Endothelial cell of umbilical vein (primary cell): ENCODE measurements at regions not wholly inside any gene's neighbourhood (a gene's known extent, or its start where the extent isn't known, plus 50 kb on each side); places are given as distances from the start of the nearest gene placed in this dataset.
"Not testable (repeated sequence)": the region's sequence is repeated elsewhere in the genome, so short reads cannot be mapped to it uniquely, and the experiment has no call there.

ENCODE experiments used
- BruUV-seq: library from RNA; stranded (reverse); fragments of 400-500 nt; replicated peaks from 2 replicates; lab custom pipeline; 2021; lab: Mats Ljungman, UMichigan
- CTCF ChIA-PET: fragments of 300-600, 350-600 bp; sonication (Branson Sonifier 250); formaldehyde crosslinking; loops from one replicate; lab custom pipeline; 2021; ENCODE audit warnings: antibody characterized with exemption, inconsistent platforms; lab: Charles Lee
- POLR2A ChIA-PET: fragments of 300-600, 350-600 bp; sonication (Branson Sonifier 250); formaldehyde crosslinking; loops from one replicate; lab custom pipeline; 2021; ENCODE audit warnings: antibody characterized with exemption, inconsistent platforms; lab: Charles Lee
- DNase-seq: peaks from one replicate; pipeline ENCODE4 v3.0.0-alpha.2; 2011; ENCODE audit warnings: low read depth, low spot score
- FAIRE-seq: peaks from 2 replicates; lab custom pipeline; 2011; peaks lifted over from hg19 to GRCh38; lab: Jason Lieb, UNC
- H2AFZ ChIP-seq: 2 replicates; pipeline ENCODE4 v1.6.0; 2012; ENCODE audit warnings: low read depth, low read length, control low read depth, inconsistent platforms
- H3K27ac ChIP-seq: 2 replicates; pipeline ENCODE4 v1.5.1; 2011; ENCODE audit warnings: low read depth, mild to moderate bottlenecking, control low read depth, low read length, moderate library complexity; ENCODE audit not compliant: insufficient read depth
- H3K27me3 ChIP-seq, 2 experiments: 2 replicates each; pipeline versions ENCODE4 v1.6.0 to v1.6.1; 2011; ENCODE audit warnings: low read length in 2 of 2, mixed read lengths in 1 of 2; ENCODE audit not compliant: control insufficient read depth in 2 of 2, insufficient read depth in 2 of 2
- H3K36me3 ChIP-seq, 2 experiments: 2 replicates in 1 of 2; 3 replicates in 1 of 2; pipeline ENCODE4 v1.5.1; 2011; ENCODE audit warnings: low read length in 2 of 2, mild to moderate bottlenecking in 1 of 2, moderate library complexity in 1 of 2; ENCODE audit not compliant: control insufficient read depth in 2 of 2, insufficient read depth in 2 of 2; ENCODE audit errors: extremely low read depth in 1 of 2
- H3K4me1 ChIP-seq: 3 replicates; pipeline ENCODE4 v1.5.1; 2011; ENCODE audit warnings: mild to moderate bottlenecking, low read length; ENCODE audit not compliant: control insufficient read depth, insufficient read depth; ENCODE audit errors: extremely low read depth
- H3K4me2 ChIP-seq: 2 replicates; pipeline ENCODE4 v1.6.1; 2011; ENCODE audit warnings: low read length, control low read depth, mixed read lengths; ENCODE audit not compliant: insufficient read depth
- H3K4me3 ChIP-seq, 3 experiments: fragments of 200-600 bp in 1 of 3; sonication (generic), shearing (Covaris generic) in 1 of 3; replicated peaks in 1 of 3; 2 replicates each; pipeline ENCODE4 v1.5.1; 2011 to 2016; ENCODE audit warnings: control low read depth in 3 of 3, low read length in 3 of 3, mild to moderate bottlenecking in 2 of 3, inconsistent platforms in 1 of 3, low read depth in 1 of 3, moderate library complexity in 1 of 3; ENCODE audit not compliant: insufficient read depth in 1 of 3
- H3K79me2 ChIP-seq: 2 replicates; pipeline ENCODE4 v1.6.0; 2012; ENCODE audit warnings: low read length, inconsistent platforms; ENCODE audit not compliant: control insufficient read depth, insufficient read depth
- H3K9ac ChIP-seq: replicated peaks from 2 replicates; pipeline ENCODE3; 2011; ENCODE audit warnings: low read length, control low read depth; ENCODE audit not compliant: insufficient read depth; ENCODE audit errors: extremely low read depth
- H3K9me1 ChIP-seq: replicated peaks from 3 replicates; pipeline ENCODE4 v1.6.0; 2011; ENCODE audit warnings: mild to moderate bottlenecking, low read length; ENCODE audit not compliant: control insufficient read depth, insufficient read depth; ENCODE audit errors: extremely low read depth
- H3K9me3 ChIP-seq: replicated peaks from 2 replicates; pipeline ENCODE4 v1.5.1; 2012; ENCODE audit warnings: low read length, inconsistent platforms; ENCODE audit not compliant: control insufficient read depth, insufficient read depth
- H4K20me1 ChIP-seq: replicated peaks from 2 replicates; pipeline ENCODE3; 2011; ENCODE audit warnings: mild to moderate bottlenecking, low read length; ENCODE audit not compliant: control insufficient read depth, insufficient read depth; ENCODE audit errors: extremely low read depth
- FOS ChIP-seq: IDR thresholded peaks from 2 replicates; pipeline ENCODE4 v1.6.1; 2011; ENCODE audit warnings: mild to moderate bottlenecking, low read length, moderate library complexity, borderline replicate concordance; ENCODE audit not compliant: insufficient read depth
- GATA2 ChIP-seq: IDR thresholded peaks from 2 replicates; pipeline ENCODE4 v1.7.0; 2011; ENCODE audit warnings: low read depth, mild to moderate bottlenecking, moderate library complexity, mixed read lengths, low read length; ENCODE audit not compliant: insufficient read length, insufficient read depth
- POLR2A ChIP-seq: IDR thresholded peaks from 2 replicates; pipeline ENCODE4 v1.6.1; 2012; ENCODE audit warnings: low read depth, mild to moderate bottlenecking, control low read depth, low read length
- dilution Hi-C: fragments of 300-500 bp; cut with MboI; formaldehyde crosslinking; loops from one replicate; pipeline ENCODE4 v1.15.0; 2019; ENCODE audit warnings: low sequenced_read_pairs; ENCODE audit not compliant: extremely low pct_ligation_motif_present
- intact Hi-C: fragments of 100-400 bp; cut with micrococcal nuclease; formaldehyde crosslinking; loops from one replicate; pipeline ENCODE4 v1.10.0; 2022

GRCh38 chr18:30432349-30432748, 610.2 kb downstream of the DSC3 start:
- Histone ChIP-seq H3K9me3 (no peaks in the 10 kb centered on the region), H4K20me1 (no peaks in the 10 kb centered on the region), H3K9me1 (no peaks in the 10 kb centered on the region), H3K36me3 (no peaks in the 10 kb centered on the region), H3K9ac (no peak overlapping the region), H2AFZ (no peak overlapping the region), H3K27me3 (no peaks in the 10 kb centered on the region), H3K79me2 (no peaks in the 10 kb centered on the region), H3K4me2 (no peak overlapping the region), H3K4me1 (no peaks in the 10 kb centered on the region), H3K27ac (no peak overlapping the region), H3K4me3 (no peak overlapping the region)
- FAIRE-seq, result no peak
- dilution Hi-C loops, result no loop called here
- POLR2A ChIA-PET, result no interaction called here
- intact Hi-C loops, result no loop called here
- TF ChIP-seq GATA2 (no peak), FOS (no peak), POLR2A (no peak)
- CTCF ChIA-PET, result no interaction called here
- DNase-seq, result no peak
- no TSS peak for BruUV-seq

- H3K27ac ChIP-seq, H3K4me2 ChIP-seq, H3K27me3 ChIP-seq, BruUV-seq, POLR2A ChIA-PET, H4K20me1 ChIP-seq, intact Hi-C loops, dilution Hi-C loops, DNase-seq, H3K9ac ChIP-seq, CTCF ChIA-PET, H3K79me2 ChIP-seq, H3K36me3 ChIP-seq, H3K9me1 ChIP-seq, H3K4me3 ChIP-seq, FAIRE-seq, H3K4me1 ChIP-seq, H3K9me3 ChIP-seq, H2AFZ ChIP-seq: not testable (repeated sequence)
Measured at GRCh38 chr18:30419399-30419798, 623.1 kb downstream of the DSC3 start.
